ENCODE measurements at regions not wholly inside any gene's neighbourhood (a gene's known extent, or its start where the extent isn't known, plus 50 kb on each side); places are given as distances from the start of the nearest gene placed in this dataset.

- TF ChIP-seq FOXM1 (IDR thresholded peaks at IDR 0.05; ENCODE audit: borderline replicate concordance, low read depth): no peak
- TF ChIP-seq TAF1 (IDR thresholded peaks at IDR 0.05; ENCODE audit: low read depth): no peak
- TF ChIP-seq EP300 (IDR thresholded peaks at IDR 0.05; ENCODE audit: borderline replicate concordance): no peak
- no peak for TF ChIP-seq TEAD4 (IDR thresholded peaks at IDR 0.05)
- no peak for TF ChIP-seq MAX (IDR thresholded peaks at IDR 0.05)
- TF ChIP-seq USF1 (IDR thresholded peaks at IDR 0.05): no peak
- TF ChIP-seq YY1 (IDR thresholded peaks at IDR 0.05; ENCODE audit: low read depth): no peak
- TF ChIP-seq TCF12 (IDR thresholded peaks at IDR 0.05; ENCODE audit: low read depth): no peak
- no peak for TF ChIP-seq REST (IDR thresholded peaks at IDR 0.05; ENCODE audit: low read depth)
- no peak for TF ChIP-seq CREB1 (IDR thresholded peaks at IDR 0.05; ENCODE audit: low read depth)
Measured at GRCh38 chr3:181561139-181562031, 150.3 kb upstream of the SOX2 start.
